PC-9 (cell line): ENCODE measurements at regions not wholly inside any gene's neighbourhood (a gene's known extent, or its start where the extent isn't known, plus 50 kb on each side); places are given as distances from the start of the nearest gene placed in this dataset.

Experiments used
- BruUV-seq: library from RNA; stranded (reverse); fragments of 400-500 nt; replicated peaks from 2 replicates; lab custom pipeline; 2021; lab: Mats Ljungman, UMichigan
- CTCF ChIA-PET: fragments of 300-600 bp; sonication (Branson Sonifier 250); formaldehyde crosslinking; loops from one replicate; lab custom pipeline; 2022; ENCODE audit warnings: antibody characterized with exemption; lab: Charles Lee
- POLR2A ChIA-PET: fragments of 300-600 bp; sonication (Branson Sonifier 250); formaldehyde crosslinking; loops from one replicate; lab custom pipeline; 2022; ENCODE audit warnings: antibody characterized with exemption; ENCODE audit not compliant: unreplicated experiment; lab: Charles Lee
- DNase-seq, 2 experiments: peaks; one replicate each; pipeline versions ENCODE4 v3.0.0 to v3.0.0-alpha.2; 2015 to 2022; ENCODE audit warnings: mixed read lengths in 1 of 2
- H2AFZ ChIP-seq: fragments of 200-600 bp; sonication (generic); 2 replicates; pipeline ENCODE4 v1.8.1; 2017; ENCODE audit warnings: antibody characterized with exemption
- H3F3A ChIP-seq: fragments of 200-600 bp; sonication (generic); 2 replicates; pipeline ENCODE4 v1.8.1; 2017; ENCODE audit warnings: antibody characterized with exemption, mild to moderate bottlenecking, low read depth; ENCODE audit not compliant: insufficient read depth
- H3K27ac ChIP-seq: fragments of 200-600 bp; sonication (generic); 2 replicates; pipeline ENCODE4 v1.6.1; 2016; ENCODE audit warnings: mixed run types
- H3K27me3 ChIP-seq: fragments of 200-600 bp; sonication (generic); 2 replicates; pipeline ENCODE4 v1.6.1; 2016; ENCODE audit warnings: low read depth, mixed run types; ENCODE audit not compliant: insufficient read depth
- H3K36me3 ChIP-seq: fragments of 200-600 bp; sonication (generic); 2 replicates; pipeline ENCODE4 v1.6.1; 2016; ENCODE audit warnings: low read depth, mixed run types
- H3K4me1 ChIP-seq: fragments of 200-600 bp; sonication (generic); replicated peaks from 2 replicates; pipeline ENCODE4 v1.6.1; 2016; ENCODE audit warnings: mixed run types; ENCODE audit not compliant: insufficient read depth
- H3K4me2 ChIP-seq: fragments of 200-600 bp; sonication (generic); 2 replicates; pipeline ENCODE4 v1.6.1; 2017; ENCODE audit warnings: mixed run types
- H3K4me3 ChIP-seq: fragments of 200-600 bp; sonication (generic); 2 replicates; pipeline ENCODE4 v1.6.1; 2016; ENCODE audit warnings: mixed run types
- H3K79me2 ChIP-seq: fragments of 200-600 bp; sonication (generic); 2 replicates; pipeline ENCODE4 v1.6.1; 2017; ENCODE audit warnings: low read depth, mixed run types
- H3K9me2 ChIP-seq: fragments of 200-600 bp; sonication (generic); 2 replicates; pipeline ENCODE4 v1.8.1; 2017; ENCODE audit warnings: mild to moderate bottlenecking; ENCODE audit not compliant: insufficient read depth
- H3K9me3 ChIP-seq: fragments of 200-600 bp; sonication (generic); 2 replicates; pipeline ENCODE4 v1.8.1; 2016; ENCODE audit warnings: low read depth; ENCODE audit not compliant: insufficient read depth
- H4K20me1 ChIP-seq: fragments of 200-600 bp; sonication (generic); 2 replicates; pipeline ENCODE4 v1.8.1; 2017; ENCODE audit not compliant: insufficient read depth
- CTCF ChIP-seq: fragments of 200-600 bp; sonication (generic); conservative IDR thresholded peaks from 2 replicates; pipeline ENCODE4 v1.6.1; 2017; ENCODE audit warnings: mixed run types, antibody characterized with exemption, mild to moderate bottlenecking, moderate library complexity
- EZH2 ChIP-seq: fragments of 200-600 bp; sonication (generic); IDR thresholded peaks from 2 replicates; pipeline ENCODE4 v1.8.0; 2017; ENCODE audit warnings: antibody characterized with exemption, low read depth
- intact Hi-C: fragments of 100-400 bp; cut with micrococcal nuclease; formaldehyde crosslinking; loops from one replicate; pipeline ENCODE4 v1.10.0; 2022; ENCODE audit not compliant: unreplicated experiment

GRCh38 chr12:124168016-124168786 is 126.7 kb upstream of the RFLNA start:
- H3K4me3 ChIP-seq: no peak overlapping the region
- intact Hi-C loops: no loop called here
- no TSS peak for BruUV-seq

GRCh38 chr12:124169577-124170284 is 125.2 kb upstream of the RFLNA start:
- CTCF ChIA-PET: no interaction called here
- BruUV-seq: no TSS peak
- no peaks in the 10 kb centered on the region for H3K79me2 ChIP-seq
- no peak for TF ChIP-seq CTCF
- TF ChIP-seq EZH2: no peak
- H3K27ac ChIP-seq: no peak overlapping the region
- POLR2A ChIA-PET: interaction anchor here (0.6 kb wide), 1 partner anchor 59 kb away, joined by 4 read pairs; no protein-coding TSS in a partner anchor
- no peaks in the 10 kb centered on the region for H3K4me1 ChIP-seq
- no peaks in the 10 kb centered on the region for H3F3A ChIP-seq
- H3K4me3 ChIP-seq: no peak overlapping the region
- no peak overlapping the region for H3K4me2 ChIP-seq
- no peaks in the 10 kb centered on the region for H3K9me3 ChIP-seq
- no peaks in the 10 kb centered on the region for H3K36me3 ChIP-seq
- no peaks in the 10 kb centered on the region for H4K20me1 ChIP-seq
- intact Hi-C loops: no loop called here
- H2AFZ ChIP-seq: no peak overlapping the region
- H3K27me3 ChIP-seq: peaks cover 78% of the 10 kb centered on the region
- no peak for DNase-seq
- no peaks in the 10 kb centered on the region for H3K9me2 ChIP-seq

More at GRCh38 chr12:124168016-124168786, 126.7 kb upstream of the RFLNA start:
- ChIA-PET POLR2A (no interaction called here), CTCF (interaction anchor here (0.6 kb wide), 1 partner anchor 601 kb away, joined by 3 read pairs; no protein-coding TSS in a partner anchor)
- Histone ChIP-seq H3K4me1 (no peaks in the 10 kb centered on the region), H3K79me2 (no peaks in the 10 kb centered on the region), H3K4me2 (no peak overlapping the region), H2AFZ (no peak overlapping the region), H4K20me1 (no peaks in the 10 kb centered on the region), H3K27ac (no peak overlapping the region), H3K36me3 (no peaks in the 10 kb centered on the region), H3F3A (no peaks in the 10 kb centered on the region), H3K27me3 (peaks cover 68% of the 10 kb centered on the region), H3K9me2 (no peaks in the 10 kb centered on the region), H3K9me3 (no peaks in the 10 kb centered on the region)
- no peak for DNase-seq
- TF ChIP-seq EZH2 (no peak), CTCF (no peak)

- no peak for DNase-seq
- CTCF ChIA-PET: no interaction called here
Observed at GRCh38 chr12:124170760-124171159, 124.1 kb upstream of the RFLNA start.

More at GRCh38 chr12:124170760-124171159, 124.1 kb upstream of the RFLNA start:
- Histone ChIP-seq H3K79me2 (no peaks in the 10 kb centered on the region), H3F3A (no peaks in the 10 kb centered on the region), H3K9me2 (no peaks in the 10 kb centered on the region), H4K20me1 (no peaks in the 10 kb centered on the region), H3K27ac (no peak overlapping the region), H3K27me3 (peaks cover 78% of the 10 kb centered on the region), H3K9me3 (no peaks in the 10 kb centered on the region), H3K36me3 (no peaks in the 10 kb centered on the region), H2AFZ (no peak overlapping the region), H3K4me2 (no peak overlapping the region), H3K4me1 (no peaks in the 10 kb centered on the region), H3K4me3 (no peak overlapping the region)
- POLR2A ChIA-PET: no interaction called here
- TF ChIP-seq CTCF (no peak), EZH2 (no peak)
- intact Hi-C loops: no loop called here
- no TSS peak for BruUV-seq
